Lung (tissue), 11 donors: ENCODE measurements at regions not wholly inside any gene's neighbourhood (a gene's known extent, or its start where the extent isn't known, plus 50 kb on each side); places are given as distances from the start of the nearest gene placed in this dataset.
"Not testable (repeated sequence)": the region's sequence is repeated elsewhere in the genome, so short reads cannot be mapped to it uniquely, and the experiment has no call there.

Experiments used
- ATAC-seq: fragments of 200-7000 bp; cut with Tn5 transposase; one replicate; pipeline ENCODE4 v1.9.1; 2020; ENCODE audit warnings: moderate number of reproducible peaks; ENCODE audit not compliant: insufficient read depth, low FRiP score
- DNase-seq, 3 donors: peaks; one replicate each; pipeline ENCODE4 v3.0.0-alpha.2; 2013 to 2017
- H3K27ac ChIP-seq, 2 donors: one replicate each; pipeline ENCODE4 v1.5.1; 2013; ENCODE audit warnings: mild to moderate bottlenecking in 2 of 2, moderate library complexity in 2 of 2, control low read depth in 1 of 2, inconsistent platforms in 1 of 2, low read depth in 1 of 2, low read length in 1 of 2
- H3K27me3 ChIP-seq, 3 donors: one replicate each; pipeline ENCODE4 v1.5.1; 2013; ENCODE audit warnings: low read length in 2 of 3; ENCODE audit not compliant: control insufficient read depth in 3 of 3, insufficient read depth in 3 of 3
- H3K36me3 ChIP-seq, 4 donors: one replicate each; pipeline ENCODE4 v1.5.1; 2013; ENCODE audit warnings: low read length in 4 of 4, mild to moderate bottlenecking in 1 of 4, moderate library complexity in 1 of 4; ENCODE audit not compliant: control insufficient read depth in 4 of 4, insufficient read depth in 4 of 4
- H3K4me1 ChIP-seq, 5 donors: one replicate each; pipeline ENCODE4 v1.5.1; 2013; ENCODE audit warnings: low read length in 5 of 5, mild to moderate bottlenecking in 2 of 5, moderate library complexity in 1 of 5; ENCODE audit not compliant: control insufficient read depth in 5 of 5, insufficient read depth in 5 of 5
- H3K4me3 ChIP-seq: one replicate; pipeline ENCODE4 v1.5.1; 2013; ENCODE audit warnings: mild to moderate bottlenecking, control low read depth, moderate library complexity
- H3K9ac ChIP-seq, 2 donors: one replicate each; pipeline ENCODE4 v1.5.1; 2013; ENCODE audit warnings: low read length in 2 of 2, control low read depth in 1 of 2; ENCODE audit not compliant: insufficient read depth in 1 of 2
- H3K9me3 ChIP-seq, 4 donors: one replicate each; pipeline ENCODE4 v1.5.1; 2013; ENCODE audit warnings: low read length in 3 of 4, mild to moderate bottlenecking in 1 of 4, moderate library complexity in 1 of 4; ENCODE audit not compliant: control insufficient read depth in 4 of 4, insufficient read depth in 3 of 4
- WGBS, 2 donors: extraction: QIAGEN DNeasy Blood & Tissue Kit; methylation state at CpG; one replicate each; pipeline ENCODE4 v1.1.7; 2013; 5-methylcytosine and 5-hydroxymethylcytosine counted together
- TF ChIP-seq, protein P1 (sequence below): IDR thresholded peaks from 2 replicates; pipeline ENCODE4 v1.5.1; 2012; ENCODE audit warnings: mild to moderate bottlenecking; ENCODE audit errors: control extremely low read depth, extremely low read depth
- donor health status: control.
- donor health status: control.
- donor health status: Bipolar disorder and iron deficiency.
- donor health status: healthy.
- donor health status: DM: yes; HTN: yes; CAD: no.

DNA sequence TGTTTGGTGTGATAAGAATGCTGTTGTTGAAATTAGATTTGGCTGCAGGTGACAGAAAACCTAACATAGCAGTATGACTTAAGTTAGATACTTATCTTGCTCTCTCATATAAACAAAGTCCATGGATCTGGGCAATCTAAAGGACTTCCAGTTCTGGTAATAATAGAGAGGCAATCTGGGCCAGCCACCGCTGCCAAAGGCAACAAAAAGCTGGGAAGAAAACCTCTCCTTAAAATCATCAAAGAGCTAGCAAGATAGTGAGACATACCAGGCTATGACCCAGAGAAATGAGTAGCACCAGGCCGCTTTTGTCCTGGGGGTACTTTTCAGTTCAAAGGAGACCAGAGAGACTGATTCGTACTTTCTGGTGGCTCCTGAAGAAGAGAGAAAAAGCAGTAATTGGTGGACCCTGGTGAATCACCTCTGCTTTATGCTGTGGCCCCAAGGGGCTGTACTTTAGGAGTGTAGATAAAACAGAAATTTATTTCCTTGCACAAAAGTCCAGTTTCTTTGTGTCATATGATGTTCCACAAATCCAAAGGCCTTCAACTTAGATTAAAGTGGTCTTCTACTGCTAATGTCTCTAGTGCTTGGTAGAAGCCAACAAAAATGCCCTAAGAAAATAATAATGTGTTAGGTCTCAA lies 125.4 kb downstream of the TBX19 start:
- no peak for ATAC-seq
- TF ChIP-seq, protein P1, sequence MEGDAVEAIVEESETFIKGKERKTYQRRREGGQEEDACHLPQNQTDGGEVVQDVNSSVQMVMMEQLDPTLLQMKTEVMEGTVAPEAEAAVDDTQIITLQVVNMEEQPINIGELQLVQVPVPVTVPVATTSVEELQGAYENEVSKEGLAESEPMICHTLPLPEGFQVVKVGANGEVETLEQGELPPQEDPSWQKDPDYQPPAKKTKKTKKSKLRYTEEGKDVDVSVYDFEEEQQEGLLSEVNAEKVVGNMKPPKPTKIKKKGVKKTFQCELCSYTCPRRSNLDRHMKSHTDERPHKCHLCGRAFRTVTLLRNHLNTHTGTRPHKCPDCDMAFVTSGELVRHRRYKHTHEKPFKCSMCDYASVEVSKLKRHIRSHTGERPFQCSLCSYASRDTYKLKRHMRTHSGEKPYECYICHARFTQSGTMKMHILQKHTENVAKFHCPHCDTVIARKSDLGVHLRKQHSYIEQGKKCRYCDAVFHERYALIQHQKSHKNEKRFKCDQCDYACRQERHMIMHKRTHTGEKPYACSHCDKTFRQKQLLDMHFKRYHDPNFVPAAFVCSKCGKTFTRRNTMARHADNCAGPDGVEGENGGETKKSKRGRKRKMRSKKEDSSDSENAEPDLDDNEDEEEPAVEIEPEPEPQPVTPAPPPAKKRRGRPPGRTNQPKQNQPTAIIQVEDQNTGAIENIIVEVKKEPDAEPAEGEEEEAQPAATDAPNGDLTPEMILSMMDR = no peak
- Histone ChIP-seq H3K36me3 (no peaks in the 10 kb centered on the region), H3K9ac (no peak overlapping the region), H3K27me3 (no peaks in the 10 kb centered on the region), H3K27ac (no peak overlapping the region), H3K4me3 (no peak overlapping the region), H3K9me3 (no peaks in the 10 kb centered on the region), H3K4me1 (no peaks in the 10 kb centered on the region)
- DNase-seq = no peak
- 90 to 94% methylated on average over 3 of the region's 3 CpGs for WGBS, 2 donors

DNA sequence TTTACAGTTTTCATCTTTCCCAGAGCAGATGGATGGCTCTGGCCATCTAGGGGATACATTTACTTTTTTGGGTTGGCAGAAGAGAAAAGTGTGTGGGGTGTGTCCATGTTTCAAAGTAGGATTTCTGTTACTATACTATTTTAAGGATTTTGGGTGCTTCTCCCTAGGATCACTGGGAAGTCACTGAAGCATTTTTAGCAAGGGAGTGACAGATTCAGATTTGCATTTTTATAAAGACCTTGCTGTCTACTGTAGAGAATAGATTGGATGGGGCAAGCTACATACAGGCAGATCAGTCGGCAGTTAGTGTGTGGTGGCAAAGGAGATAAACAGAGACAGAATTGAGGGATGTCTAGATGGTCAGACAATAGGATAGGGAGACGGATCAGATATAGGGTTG lies 122.5 kb downstream of the TBX19 start:
- TF ChIP-seq, protein P1 = no peak
- Histone ChIP-seq H3K27me3 (no peaks in the 10 kb centered on the region), H3K27ac (no peak overlapping the region), H3K4me1 (no peaks in the 10 kb centered on the region), H3K9me3 (no peaks in the 10 kb centered on the region), H3K4me3 (no peak overlapping the region), H3K9ac (no peak overlapping the region), H3K36me3 (no peaks in the 10 kb centered on the region)
- 90 to 92% methylated on average over 2 of the region's 2 CpGs for WGBS, 2 donors
- ATAC-seq (no peak), DNase-seq (no peak)

DNA sequence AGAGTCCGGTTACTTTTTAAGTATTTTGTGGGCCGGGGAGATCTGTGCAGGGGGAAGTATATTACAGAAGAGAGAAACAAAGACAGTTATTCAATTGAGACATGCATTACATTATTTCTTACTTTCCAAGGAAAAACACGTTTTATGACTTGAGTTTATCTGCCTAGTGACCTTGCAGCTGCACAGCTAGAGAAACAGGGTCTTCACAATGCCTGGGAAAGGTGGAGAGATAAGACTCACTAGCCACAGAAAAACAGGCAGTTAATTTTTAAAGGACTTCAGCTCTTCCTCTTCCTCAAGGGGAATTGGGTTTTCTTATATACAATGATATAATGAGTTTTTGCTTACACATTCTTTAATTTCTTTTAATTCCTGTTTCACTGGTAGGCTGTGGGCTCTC lies 121.8 kb downstream of the TBX19 start:
- H3K36me3 ChIP-seq, DNase-seq, H3K4me3 ChIP-seq, ATAC-seq, H3K4me1 ChIP-seq, H3K9me3 ChIP-seq, H3K27me3 ChIP-seq, H3K27ac ChIP-seq, H3K9ac ChIP-seq: not testable (repeated sequence)
- WGBS, 2 donors = 59 to 66% methylated on average over 3 of the region's 3 CpGs

DNA sequence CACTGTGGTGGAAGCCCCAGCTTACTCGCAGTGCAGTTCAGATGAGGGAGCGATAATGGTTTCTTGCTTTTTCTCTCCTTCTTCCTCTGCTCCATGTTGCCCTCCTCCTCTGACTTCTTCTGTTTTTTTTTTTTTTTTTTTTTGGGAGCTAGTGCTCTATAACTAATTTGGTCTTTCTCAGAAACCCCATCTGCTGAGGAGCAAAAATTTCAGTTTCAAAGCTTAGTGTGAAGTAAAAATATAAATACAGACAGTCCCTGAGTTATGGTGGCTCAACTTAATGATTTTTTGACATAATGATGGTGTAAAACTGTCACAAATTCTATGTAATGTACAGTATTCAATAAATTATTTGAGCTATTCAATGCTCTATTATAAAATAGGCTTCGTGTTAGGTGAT lies 120.7 kb downstream of the TBX19 start:
- Histone ChIP-seq H3K27ac (no peak overlapping the region), H3K36me3 (no peaks in the 10 kb centered on the region), H3K9ac (no peak overlapping the region), H3K4me3 (no peak overlapping the region), H3K27me3 (no peaks in the 10 kb centered on the region), H3K4me1 (no peaks in the 10 kb centered on the region), H3K9me3 (no peaks in the 10 kb centered on the region)
- ATAC-seq (no peak), DNase-seq (no peak)
- WGBS, 2 donors = 93 to 94% methylated on average over 3 of the region's 3 CpGs
- TF ChIP-seq, protein P1 = no peak
